Testis (tissue), 2 donors: ENCODE measurements at regions not wholly inside any gene's neighbourhood (a gene's known extent, or its start where the extent isn't known, plus 50 kb on each side); places are given as distances from the start of the nearest gene placed in this dataset.

Source experiments
- CTCF ChIP-seq, 3 experiments: fragments of 450-650 bp in 2 of 3; fragments of 200-600 bp in 1 of 3; sonication (generic) in 1 of 3; IDR thresholded peaks; one replicate each; pipeline ENCODE4 v1.5.1; 2016 to 2019; ENCODE audit warnings: antibody characterized with exemption in 3 of 3, mild to moderate bottlenecking in 2 of 3, moderate library complexity in 1 of 3
- POLR2A ChIP-seq: fragments of 450-650 bp; IDR thresholded peaks from one replicate; pipeline ENCODE4 v1.6.1; 2017; ENCODE audit warnings: antibody characterized with exemption, mild to moderate bottlenecking, moderate library complexity

GRCh38 chr12:86697916-86698640 lies 441.9 kb upstream of the MGAT4C start:
- TF ChIP-seq CTCF (IDR thresholded peaks at IDR 0.05), result no peak
- no peak for TF ChIP-seq POLR2A
